GM12873 (cell line): ENCODE measurements at regions not wholly inside any gene's neighbourhood (a gene's known extent, or its start where the extent isn't known, plus 50 kb on each side); places are given as distances from the start of the nearest gene placed in this dataset.

Experiments used
- CTCF ChIP-seq: IDR thresholded peaks from 2 replicates; pipeline ENCODE4 v1.5.1; 2012; ENCODE audit warnings: low read depth, mild to moderate bottlenecking, moderate library complexity, low read length, control low read depth; ENCODE audit not compliant: insufficient read depth; ENCODE audit errors: missing control alignments

- TF ChIP-seq CTCF, result no peak
These were observed 159.8 kb upstream of the STEAP1 start for GRCh38 chr7:89994483-89994882.

- TF ChIP-seq CTCF, result no peak
These were observed 155.7 kb upstream of the STEAP1 start for GRCh38 chr7:89998554-89998953.

DNA sequence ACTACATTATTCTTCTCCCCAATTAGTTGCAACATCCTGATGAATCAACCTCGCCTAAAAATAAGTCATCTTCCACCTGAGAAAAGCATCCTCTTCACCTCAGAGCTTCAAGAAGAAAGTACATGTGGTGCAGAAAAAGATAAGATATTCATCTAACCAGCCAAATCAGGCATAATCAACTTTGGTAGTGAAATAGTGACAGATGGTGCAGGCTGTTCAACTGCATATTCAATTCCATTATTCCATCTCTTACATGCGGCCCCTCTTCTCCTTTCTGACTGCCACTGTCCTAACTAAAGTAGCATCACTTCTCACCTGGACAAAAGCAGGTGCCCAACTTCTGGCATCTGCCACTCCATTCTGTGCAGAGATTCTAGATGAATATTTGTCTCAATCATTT, 148.4 kb upstream of the STEAP1 start:
- no peak for TF ChIP-seq CTCF

DNA sequence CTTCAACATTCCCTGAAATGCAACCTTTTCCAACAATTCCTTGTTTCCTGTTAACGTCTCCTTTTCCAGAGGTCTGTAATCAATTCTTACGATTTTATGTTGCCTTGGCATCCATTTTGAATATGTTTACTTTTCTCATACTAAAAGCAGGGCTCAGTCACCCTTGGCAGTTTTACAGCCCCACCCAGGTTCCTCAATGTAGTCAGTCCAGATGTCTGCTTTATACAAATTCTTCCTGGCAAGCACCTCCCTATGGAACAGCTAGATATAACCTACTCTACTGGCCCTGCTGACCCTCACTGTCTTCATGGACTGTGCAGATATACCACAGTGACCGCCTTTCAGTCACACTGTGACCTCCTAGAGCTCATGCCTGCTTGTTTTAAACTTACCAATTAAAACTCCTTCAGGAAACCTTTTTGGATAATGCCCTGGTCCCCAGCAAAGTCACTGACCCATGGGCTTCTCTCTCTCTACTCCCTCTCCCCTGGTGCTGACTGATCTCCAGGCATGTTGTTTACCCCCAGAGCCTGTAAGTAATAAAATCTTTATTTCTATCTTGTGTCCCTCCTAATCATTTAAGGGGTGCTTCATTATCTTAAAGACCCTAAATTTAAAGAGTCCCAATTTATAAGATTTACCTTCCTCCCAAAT, 147.1 kb upstream of the STEAP1 start:
- no peak for TF ChIP-seq CTCF

GRCh38 chr7:90007831-90008230, 146.4 kb upstream of the STEAP1 start:
- TF ChIP-seq CTCF, result no peak

DNA sequence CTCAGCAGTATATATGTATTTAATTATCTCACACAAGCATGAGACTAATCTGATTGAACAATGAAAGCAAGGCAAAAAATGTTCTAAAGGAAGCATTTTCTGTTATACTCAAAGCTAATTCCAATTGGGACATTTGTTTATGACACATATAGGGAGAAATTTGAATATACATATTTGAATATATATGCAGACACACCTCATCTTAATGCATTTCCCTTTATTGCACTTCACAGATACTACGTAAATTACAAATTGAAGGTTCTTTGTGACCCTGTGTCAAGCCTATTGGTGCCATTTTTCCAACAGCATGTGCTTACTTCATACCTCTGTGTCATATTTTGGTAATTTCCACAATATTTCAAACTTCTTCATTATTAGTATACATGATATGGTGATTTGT, 132.1 kb upstream of the STEAP1 start:
- no peak for TF ChIP-seq CTCF

DNA sequence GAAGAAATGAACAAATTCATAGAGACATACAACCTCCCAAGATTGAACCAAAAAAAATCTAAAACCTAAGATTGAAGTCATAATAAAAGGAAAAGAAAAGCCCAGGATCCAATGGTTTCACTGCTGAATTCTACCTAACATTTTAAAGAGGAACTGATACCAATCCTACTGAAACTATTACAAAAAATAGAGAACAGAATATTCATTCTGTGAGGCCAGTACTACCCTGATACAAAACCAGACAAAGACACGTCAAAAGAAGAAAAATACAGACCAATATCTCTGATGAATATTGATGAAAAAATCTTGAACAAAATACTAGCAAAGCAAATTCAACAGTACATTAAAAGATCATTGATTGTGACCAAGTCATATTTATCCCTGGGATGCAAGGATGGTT, 128.5 kb upstream of the STEAP1 start:
- TF ChIP-seq CTCF, result no peak
